Activated CD4-positive, alpha-beta memory T cell treated with anti-CD3 and anti-CD28 coated beads for 36 hours (primary cell): ENCODE measurements at regions not wholly inside any gene's neighbourhood (a gene's known extent, or its start where the extent isn't known, plus 50 kb on each side); places are given as distances from the start of the nearest gene placed in this dataset.

Source experiments
- CTCF ChIA-PET: fragments of 350-600 bp; sonication (Branson Sonifier 250); formaldehyde crosslinking; loops from one replicate; lab custom pipeline; 2021; ENCODE audit warnings: antibody characterized with exemption, inconsistent platforms; lab: Charles Lee
- POLR2A ChIA-PET: fragments of 350-600 bp; sonication (Branson Sonifier 250); formaldehyde crosslinking; loops from one replicate; lab custom pipeline; 2021; ENCODE audit warnings: antibody characterized with exemption; lab: Charles Lee
- DNase-seq: peaks from one replicate; pipeline ENCODE4 v3.0.0-alpha.2; 2020
- H3K27ac Mint-ChIP-seq: one replicate; pipeline ENCODE4 v1.8.0; 2021; ENCODE audit warnings: mixed read lengths
- H3K27me3 Mint-ChIP-seq: one replicate; pipeline ENCODE4 v1.8.0; 2021; ENCODE audit warnings: mixed read lengths
- H3K36me3 Mint-ChIP-seq: one replicate; pipeline ENCODE4 v1.8.0; 2021; ENCODE audit warnings: mixed read lengths
- H3K4me1 Mint-ChIP-seq: one replicate; pipeline ENCODE4 v1.8.0; 2021; ENCODE audit warnings: low read depth, mixed read lengths
- H3K4me3 Mint-ChIP-seq: one replicate; pipeline ENCODE4 v1.8.0; 2021; ENCODE audit warnings: mild to moderate bottlenecking, mixed read lengths
- H3K9me3 Mint-ChIP-seq: one replicate; pipeline ENCODE4 v1.8.0; 2021; ENCODE audit warnings: mixed read lengths
- intact Hi-C: fragments of 100-400 bp; cut with micrococcal nuclease; formaldehyde crosslinking; loops from one replicate; pipeline ENCODE4 v1.15.1; 2023

DNA sequence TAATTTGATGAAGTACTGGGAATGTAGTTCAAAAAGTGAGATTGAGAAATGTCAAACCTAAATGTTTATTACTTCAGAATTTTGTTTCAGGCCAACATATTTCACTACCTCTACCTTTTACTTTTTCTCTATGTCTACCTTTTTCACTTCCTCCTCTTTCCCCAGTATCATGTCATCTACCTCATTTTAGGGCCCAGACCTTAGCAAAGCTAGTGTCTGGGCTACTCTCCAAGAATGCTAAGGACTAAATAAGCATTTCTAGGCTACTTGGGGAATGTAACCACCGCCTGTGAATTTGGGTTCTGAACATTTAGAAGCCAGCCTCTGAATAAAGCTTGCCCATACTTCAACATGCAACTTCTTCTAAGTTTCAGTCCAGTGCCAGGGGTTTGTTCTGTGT is 330.4 kb downstream of the SLC4A3 start:
- no peaks in the 10 kb centered on the region for H3K4me1 Mint-ChIP-seq
- no peaks in the 10 kb centered on the region for H3K9me3 Mint-ChIP-seq
- H3K4me3 Mint-ChIP-seq = no peak overlapping the region
- H3K36me3 Mint-ChIP-seq = no peaks in the 10 kb centered on the region
- ChIA-PET CTCF (no interaction called here), POLR2A (no interaction called here)
- no peak for DNase-seq
- no peaks in the 10 kb centered on the region for H3K27me3 Mint-ChIP-seq
- H3K27ac Mint-ChIP-seq = no peak overlapping the region
- intact Hi-C loops = no loop called here

DNA sequence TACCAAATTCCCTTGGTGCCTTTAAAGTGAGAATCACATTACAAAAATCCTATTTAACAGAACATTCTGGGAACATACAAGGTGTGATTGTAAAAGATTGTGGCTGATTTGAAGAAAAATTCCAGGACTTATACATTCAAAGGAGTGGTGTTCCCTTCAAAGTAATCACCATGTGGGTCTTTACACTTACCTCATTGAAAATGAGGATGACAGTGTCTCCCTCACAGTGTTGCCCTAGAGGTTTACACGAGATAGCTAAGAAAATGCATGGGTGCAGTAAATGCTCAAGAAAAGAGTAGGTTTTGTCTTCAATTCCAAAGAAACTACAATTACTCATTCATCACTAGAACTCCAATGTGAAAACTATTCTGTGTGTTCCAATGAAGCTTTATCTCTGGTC is 331.5 kb downstream of the SLC4A3 start:
- Mint-ChIP-seq H3K36me3 (no peaks in the 10 kb centered on the region), H3K27me3 (no peaks in the 10 kb centered on the region), H3K4me1 (no peaks in the 10 kb centered on the region), H3K9me3 (no peaks in the 10 kb centered on the region), H3K27ac (no peak overlapping the region), H3K4me3 (no peak overlapping the region)
- ChIA-PET CTCF (no interaction called here), POLR2A (no interaction called here)
- DNase-seq = no peak
- intact Hi-C loops = no loop called here

DNA sequence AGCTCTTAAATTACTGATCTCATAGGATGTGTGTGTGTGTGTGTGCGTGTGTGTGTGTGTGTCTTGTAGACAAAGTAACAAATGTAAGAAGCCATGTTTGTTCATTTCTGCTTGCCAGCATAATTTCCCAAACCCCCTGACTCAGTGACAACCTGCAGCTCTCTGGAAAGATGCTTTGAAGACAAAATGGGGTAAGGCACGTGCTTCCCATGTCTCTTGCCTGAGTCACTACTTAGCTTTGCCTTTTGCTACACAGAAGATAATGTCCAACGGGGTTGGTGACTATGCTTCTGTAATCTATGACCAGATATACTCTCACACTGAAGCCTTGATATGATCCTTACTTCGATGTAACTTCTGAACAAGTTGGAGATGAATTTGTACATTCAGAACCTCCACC is 332.0 kb downstream of the SLC4A3 start:
- DNase-seq = no peak
- Mint-ChIP-seq H3K9me3 (no peaks in the 10 kb centered on the region), H3K27ac (no peak overlapping the region), H3K36me3 (no peaks in the 10 kb centered on the region), H3K4me1 (no peaks in the 10 kb centered on the region), H3K27me3 (no peaks in the 10 kb centered on the region), H3K4me3 (no peak overlapping the region)
- intact Hi-C loops = no loop called here
- CTCF ChIA-PET = no interaction called here
- POLR2A ChIA-PET = no interaction called here

DNA sequence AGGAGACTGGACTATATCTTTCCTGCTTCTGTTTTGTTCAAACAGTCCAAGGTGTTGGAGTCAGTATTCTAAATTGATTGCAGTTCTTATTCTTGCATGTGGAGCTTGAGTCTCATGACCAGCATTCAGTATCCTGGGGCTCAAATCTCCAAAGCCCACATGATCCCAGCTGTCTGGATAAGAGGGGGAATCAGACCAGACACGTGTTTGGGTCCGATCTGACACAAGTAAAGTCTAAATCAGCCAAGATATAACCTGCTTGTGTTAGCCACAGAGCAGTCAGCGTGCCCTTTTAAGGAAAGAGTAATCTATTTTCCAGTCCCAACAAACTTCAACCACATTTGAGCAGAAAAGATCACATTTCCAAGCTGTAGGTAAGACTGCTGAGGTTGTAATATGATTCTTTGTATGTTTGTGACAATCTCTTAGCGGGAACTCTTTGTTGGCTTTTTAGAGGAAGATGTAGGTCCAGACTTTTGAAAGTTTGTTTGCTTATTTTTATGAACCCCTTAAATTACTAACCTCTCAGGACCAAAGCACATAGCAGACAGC is 334.6 kb downstream of the SLC4A3 start:
- no peaks in the 10 kb centered on the region for H3K9me3 Mint-ChIP-seq
- no peaks in the 10 kb centered on the region for H3K4me1 Mint-ChIP-seq
- POLR2A ChIA-PET = no interaction called here
- no peak overlapping the region for H3K27ac Mint-ChIP-seq
- no peak for DNase-seq
- no peaks in the 10 kb centered on the region for H3K36me3 Mint-ChIP-seq
- no peak overlapping the region for H3K4me3 Mint-ChIP-seq
- intact Hi-C loops = no loop called here
- peaks cover 3% of the 10 kb centered on the region for H3K27me3 Mint-ChIP-seq
- CTCF ChIA-PET = no interaction called here

DNA sequence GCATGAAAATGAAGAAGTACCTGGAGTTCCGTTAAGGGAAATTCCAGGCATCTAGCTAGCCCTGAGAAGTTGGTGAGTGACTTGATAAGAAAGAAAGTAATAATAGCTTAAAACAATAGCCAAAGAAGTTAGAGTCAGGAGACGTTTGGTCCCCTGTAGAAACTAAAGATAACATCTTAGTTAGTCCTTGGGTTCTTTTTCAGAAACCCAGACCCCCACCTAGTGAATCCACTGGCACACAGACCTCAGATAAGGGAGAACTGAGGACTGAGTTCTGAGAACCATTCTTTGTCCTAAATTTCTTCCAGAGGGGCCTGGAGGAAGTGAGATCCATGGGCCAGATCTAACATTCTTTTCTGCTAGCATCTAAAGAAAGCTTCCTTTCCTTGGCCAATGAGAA is 335.4 kb downstream of the SLC4A3 start:
- no peaks in the 10 kb centered on the region for H3K9me3 Mint-ChIP-seq
- intact Hi-C loops = no loop called here
- H3K27ac Mint-ChIP-seq = no peak overlapping the region
- ChIA-PET POLR2A (no interaction called here), CTCF (interaction anchor here (0.6 kb wide), 1 partner anchor 9 kb away, joined by 3 read pairs; no protein-coding TSS in a partner anchor)
- no peaks in the 10 kb centered on the region for H3K4me1 Mint-ChIP-seq
- DNase-seq = no peak
- H3K36me3 Mint-ChIP-seq = no peaks in the 10 kb centered on the region
- H3K4me3 Mint-ChIP-seq = no peak overlapping the region
- peaks cover 3% of the 10 kb centered on the region for H3K27me3 Mint-ChIP-seq

DNA sequence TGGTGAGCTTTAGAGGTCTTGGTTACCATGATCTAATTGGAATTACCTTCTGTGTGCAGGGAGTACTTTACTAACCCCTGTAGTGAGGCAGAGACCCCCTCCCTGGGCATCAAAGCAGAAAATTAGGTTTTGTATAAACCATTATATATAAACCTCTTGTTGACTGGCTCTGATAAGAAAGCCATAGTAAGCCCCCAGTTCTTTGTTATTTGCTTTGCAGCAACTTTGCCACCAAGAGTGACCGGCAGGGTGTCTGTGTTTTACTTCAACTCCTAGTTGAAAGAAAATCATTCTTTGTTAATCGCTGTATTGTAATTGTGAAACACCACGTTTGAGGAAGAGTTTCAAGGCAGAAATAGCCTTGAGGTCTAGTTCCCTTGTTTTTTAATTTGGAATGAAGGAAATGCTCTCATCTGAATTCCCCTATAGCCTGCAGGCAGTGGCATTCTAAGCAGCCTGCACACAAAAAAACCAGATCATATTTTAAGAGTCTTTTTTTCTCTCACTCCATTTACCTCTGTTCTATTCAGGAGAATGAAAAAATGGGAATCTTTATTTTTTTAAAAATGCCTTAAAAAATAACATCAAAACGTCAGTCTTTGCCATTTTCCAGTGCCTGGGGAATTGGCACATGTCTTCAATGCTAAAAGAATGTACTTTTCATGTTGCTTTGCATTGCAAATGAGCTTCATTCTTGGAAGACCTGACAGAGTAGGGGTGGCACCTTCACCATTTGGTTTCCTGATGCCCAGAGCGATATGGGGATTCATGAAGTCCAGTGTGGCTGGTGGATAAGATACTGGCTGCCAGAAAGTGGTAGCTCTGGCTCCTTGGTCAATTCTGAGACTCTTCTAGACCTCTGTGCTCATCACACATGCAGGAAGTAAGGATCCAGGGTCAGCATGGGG is 338.1 kb downstream of the SLC4A3 start:
- Mint-ChIP-seq H3K4me3 (no peak overlapping the region), H3K36me3 (no peaks in the 10 kb centered on the region), H3K27me3 (peaks cover 3% of the 10 kb centered on the region), H3K4me1 (no peaks in the 10 kb centered on the region), H3K9me3 (no peaks in the 10 kb centered on the region), H3K27ac (no peak overlapping the region)
- no peak for DNase-seq
- ChIA-PET POLR2A (no interaction called here), CTCF (no interaction called here)
- intact Hi-C loops = no loop called here

- H3K4me3 Mint-ChIP-seq = no peak overlapping the region
- CTCF ChIA-PET = interaction anchor here (0.6 kb wide), 1 partner anchor 20 kb away, joined by 3 read pairs; no protein-coding TSS in a partner anchor
- no peaks in the 10 kb centered on the region for H3K36me3 Mint-ChIP-seq
Observed at GRCh38 chr2:219967247-219968245, 340.1 kb downstream of the SLC4A3 start.

DNA sequence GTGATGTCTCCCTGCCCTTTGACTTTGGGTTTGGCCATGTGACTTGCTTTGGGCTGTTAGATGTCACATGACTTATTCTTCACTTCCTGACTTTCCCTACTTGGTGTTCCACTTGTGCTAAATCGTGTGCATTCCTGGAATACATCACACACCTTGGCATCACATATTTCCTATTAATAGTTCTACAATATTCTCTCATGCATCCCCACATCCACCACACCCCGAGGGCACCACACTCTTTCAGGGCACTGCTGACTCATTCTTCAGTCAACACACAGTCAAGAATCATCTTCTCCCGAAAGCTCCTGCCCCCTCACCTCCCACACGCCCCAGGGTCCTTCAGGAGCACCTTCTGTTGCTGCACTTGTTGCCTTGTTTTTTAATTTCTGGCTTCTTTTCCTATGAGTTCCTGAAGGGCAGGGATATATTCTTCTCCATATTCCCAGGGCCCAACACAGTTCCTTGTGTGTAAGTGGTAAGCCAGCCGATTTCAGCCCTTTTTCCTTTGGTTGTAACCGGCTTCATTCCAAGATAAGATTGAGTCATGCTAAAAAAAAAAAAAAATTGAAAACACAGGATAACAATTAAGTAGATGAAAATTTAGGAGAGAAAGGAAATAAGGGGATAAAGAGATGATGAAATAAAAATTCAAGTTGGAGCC is 341.4 kb downstream of the SLC4A3 start:
- Mint-ChIP-seq H3K27ac (no peak overlapping the region), H3K4me1 (no peaks in the 10 kb centered on the region), H3K27me3 (peaks cover 3% of the 10 kb centered on the region), H3K36me3 (no peaks in the 10 kb centered on the region), H3K9me3 (no peaks in the 10 kb centered on the region), H3K4me3 (no peak overlapping the region)
- ChIA-PET POLR2A (no interaction called here), CTCF (no interaction called here)
- DNase-seq = no peak
- intact Hi-C loops = no loop called here

More at GRCh38 chr2:219967247-219968245, 340.1 kb downstream of the SLC4A3 start:
- POLR2A ChIA-PET = no interaction called here
- intact Hi-C loops = no loop called here
- no peaks in the 10 kb centered on the region for H3K9me3 Mint-ChIP-seq
- H3K4me1 Mint-ChIP-seq = no peaks in the 10 kb centered on the region
- DNase-seq = no peak
- peaks cover 3% of the 10 kb centered on the region for H3K27me3 Mint-ChIP-seq
- H3K27ac Mint-ChIP-seq = no peak overlapping the region

GRCh38 chr2:219969508-219969907 is 342.1 kb downstream of the SLC4A3 start:
- Mint-ChIP-seq H3K27me3 (peaks cover 3% of the 10 kb centered on the region), H3K36me3 (no peaks in the 10 kb centered on the region), H3K27ac (no peak overlapping the region), H3K9me3 (no peaks in the 10 kb centered on the region), H3K4me3 (no peak overlapping the region), H3K4me1 (no peaks in the 10 kb centered on the region)
- CTCF ChIA-PET = no interaction called here
- no peak for DNase-seq
- intact Hi-C loops = no loop called here
- POLR2A ChIA-PET = no interaction called here

GRCh38 chr2:219973136-219973535 is 345.7 kb downstream of the SLC4A3 start:
- H3K9me3 Mint-ChIP-seq = no peaks in the 10 kb centered on the region
- no peaks in the 10 kb centered on the region for H3K4me1 Mint-ChIP-seq

DNA sequence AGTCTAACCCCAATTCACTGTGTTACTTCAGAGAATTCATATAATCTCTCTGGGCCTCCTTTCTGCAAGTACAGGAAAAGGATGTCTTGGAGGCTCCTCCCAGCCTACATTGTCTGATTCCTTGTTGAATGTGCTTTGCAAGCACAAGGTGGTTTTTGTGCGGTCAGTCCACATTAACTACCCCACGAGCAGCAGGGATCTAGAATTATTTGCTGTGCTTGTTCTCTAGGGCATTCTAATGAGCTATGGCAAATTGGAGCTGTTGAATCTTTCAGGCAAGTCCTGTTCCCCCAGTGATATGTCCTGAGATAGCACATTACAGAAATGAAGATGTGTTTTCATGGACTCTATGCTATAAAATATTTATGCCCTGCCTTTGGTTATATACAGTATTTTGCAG is 349.4 kb downstream of the SLC4A3 start:
- POLR2A ChIA-PET = no interaction called here
- CTCF ChIA-PET = no interaction called here

More at GRCh38 chr2:219973136-219973535, 345.7 kb downstream of the SLC4A3 start:
- CTCF ChIA-PET = no interaction called here
- Mint-ChIP-seq H3K4me3 (no peak overlapping the region), H3K36me3 (no peaks in the 10 kb centered on the region), H3K27me3 (peaks cover 1% of the 10 kb centered on the region), H3K27ac (no peak overlapping the region)
- intact Hi-C loops = no loop called here
- POLR2A ChIA-PET = no interaction called here
- no peak for DNase-seq

More for the DNA sequence above, 349.4 kb downstream of the SLC4A3 start:
- Mint-ChIP-seq H3K27me3 (peaks cover 1% of the 10 kb centered on the region), H3K27ac (no peak overlapping the region), H3K4me3 (no peak overlapping the region), H3K9me3 (no peaks in the 10 kb centered on the region), H3K4me1 (no peaks in the 10 kb centered on the region), H3K36me3 (no peaks in the 10 kb centered on the region)
- intact Hi-C loops = no loop called here
- DNase-seq = no peak
